ENCODE measurements at regions not wholly inside any gene's neighbourhood (a gene's known extent, or its start where the extent isn't known, plus 50 kb on each side); places are given as distances from the start of the nearest gene placed in this dataset.
"Not testable (repeated sequence)": the region's sequence is repeated elsewhere in the genome, so short reads cannot be mapped to it uniquely, and the experiment has no call there.

DNA sequence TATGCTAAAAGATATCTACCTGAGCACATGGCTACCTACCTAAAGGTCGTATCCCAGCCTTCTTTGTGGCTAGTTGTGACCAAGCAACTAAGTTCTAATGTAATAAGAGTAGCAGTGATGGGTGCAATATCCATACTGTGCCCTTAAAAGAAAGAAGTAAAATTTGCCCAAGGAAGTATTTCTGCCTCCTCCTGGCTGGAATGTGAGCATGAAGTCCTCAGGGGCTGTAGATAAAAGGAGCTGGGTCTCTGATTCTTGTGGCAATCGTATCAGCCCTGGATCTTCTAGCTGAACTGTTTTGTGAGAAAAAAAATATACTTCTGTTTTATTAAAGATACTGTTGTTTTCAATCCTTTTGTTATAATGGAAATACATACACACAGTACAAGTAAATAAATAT, 217.4 kb downstream of the GPAT3 start:
- no peak overlapping the region for H3K4me3 ChIP-seq (ENCODE audit: low read depth, low read length)
- H3K9me3 ChIP-seq (ENCODE audit: control insufficient read depth, insufficient read depth, low read length), result no peaks in the 10 kb centered on the region
- H3K27ac ChIP-seq (ENCODE audit: low read depth, low read length), result no peak overlapping the region
- no peak overlapping the region for H3K9ac ChIP-seq (ENCODE audit: low read depth, low read length)
- H3K27me3 ChIP-seq (ENCODE audit: control insufficient read depth, insufficient read depth, low read length), result no peaks in the 10 kb centered on the region
- no peaks in the 10 kb centered on the region for H3K36me3 ChIP-seq (ENCODE audit: control insufficient read depth, insufficient read depth, low read length)
- no peaks in the 10 kb centered on the region for H3K4me1 ChIP-seq (ENCODE audit: control insufficient read depth, insufficient read depth, low read length)

DNA sequence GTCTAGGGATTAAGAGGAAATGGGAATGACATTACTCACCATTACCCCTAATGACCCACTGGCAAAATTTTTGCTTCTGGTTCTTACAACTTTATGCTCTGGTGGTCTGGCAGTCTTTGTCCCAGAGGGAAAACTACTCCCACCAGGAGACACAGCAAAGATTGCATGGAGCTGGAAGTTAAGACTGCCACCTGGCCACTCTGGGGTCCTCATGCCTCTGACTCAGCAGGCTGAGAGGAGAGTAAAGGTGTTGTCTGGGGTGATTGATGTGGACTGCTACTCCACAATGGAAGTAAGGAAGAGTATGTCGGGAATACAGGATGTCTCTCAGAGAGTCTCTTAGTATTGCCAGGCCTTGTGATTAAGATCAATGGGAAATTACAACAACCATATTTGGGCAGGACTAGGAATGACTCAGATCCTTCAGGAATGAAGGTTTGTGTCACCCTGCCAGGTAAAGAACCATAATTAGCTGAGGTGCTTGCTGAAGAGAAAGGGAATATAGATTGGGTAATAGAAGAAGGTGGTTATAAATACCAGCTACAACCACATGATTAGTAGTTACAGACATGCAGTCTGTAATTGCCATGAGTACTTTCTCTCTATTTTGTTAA, 215.5 kb downstream of the GPAT3 start:
- no peaks in the 10 kb centered on the region for H3K27me3 ChIP-seq (ENCODE audit: control insufficient read depth, insufficient read depth, low read length)
- H3K36me3 ChIP-seq (ENCODE audit: control insufficient read depth, insufficient read depth, low read length), result no peaks in the 10 kb centered on the region
- no peaks in the 10 kb centered on the region for H3K4me1 ChIP-seq (ENCODE audit: control insufficient read depth, insufficient read depth, low read length)
- no peak overlapping the region for H3K27ac ChIP-seq (ENCODE audit: low read depth, low read length)
- H3K9me3 ChIP-seq (ENCODE audit: control insufficient read depth, insufficient read depth, low read length), result no peaks in the 10 kb centered on the region
- no peak overlapping the region for H3K9ac ChIP-seq (ENCODE audit: low read depth, low read length)
- no peak overlapping the region for H3K4me3 ChIP-seq (ENCODE audit: low read depth, low read length)

DNA sequence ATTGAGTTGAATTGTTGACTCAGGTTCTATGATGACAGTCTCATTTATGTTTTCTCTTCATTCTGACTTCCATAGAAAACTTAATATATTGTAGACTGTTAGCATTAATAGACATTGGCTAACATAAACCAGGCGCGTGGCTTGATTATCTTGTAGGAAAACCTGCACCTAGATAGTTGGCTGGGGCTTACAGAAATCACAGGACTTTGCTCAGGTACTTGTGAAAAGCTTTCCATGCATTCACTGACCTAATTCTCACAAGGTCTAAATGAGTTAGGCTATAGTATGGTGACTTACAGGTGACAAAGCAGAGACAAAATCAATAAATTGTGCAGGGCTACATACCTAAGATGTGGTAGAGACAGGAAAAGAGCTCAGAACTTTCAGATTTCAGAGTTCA, 212.8 kb downstream of the GPAT3 start:
- Histone ChIP-seq H3K36me3 (ENCODE audit: control insufficient read depth, insufficient read depth, low read length) (no peaks in the 10 kb centered on the region), H3K27ac (ENCODE audit: low read depth, low read length) (no peak overlapping the region), H3K9ac (ENCODE audit: low read depth, low read length) (no peak overlapping the region), H3K27me3 (ENCODE audit: control insufficient read depth, insufficient read depth, low read length) (no peaks in the 10 kb centered on the region), H3K4me1 (ENCODE audit: control insufficient read depth, insufficient read depth, low read length) (no peaks in the 10 kb centered on the region), H3K4me3 (ENCODE audit: low read depth, low read length) (no peak overlapping the region), H3K9me3 (ENCODE audit: control insufficient read depth, insufficient read depth, low read length) (no peaks in the 10 kb centered on the region)

DNA sequence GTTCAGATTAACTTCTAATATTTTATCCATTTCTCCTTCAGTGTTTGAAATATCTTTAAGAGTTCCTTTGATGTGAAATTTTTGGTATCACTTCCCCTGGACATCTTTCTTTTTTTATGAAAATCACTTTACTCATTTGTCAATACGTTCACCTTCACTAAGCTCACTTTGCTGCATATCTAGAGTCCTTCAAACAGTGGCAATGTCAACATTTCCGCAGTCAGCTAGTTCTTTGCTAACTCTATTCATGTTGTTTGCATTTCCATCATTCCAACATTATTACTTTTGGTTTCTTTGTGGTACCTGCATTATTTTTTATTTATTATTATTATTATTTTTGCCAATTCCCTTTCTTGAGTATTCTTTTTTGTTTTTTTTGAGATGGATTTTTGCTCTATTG, 203.0 kb downstream of the GPAT3 start:
- Histone ChIP-seq H3K4me3 (ENCODE audit: low read depth, low read length) (no peak overlapping the region), H3K9me3 (ENCODE audit: control insufficient read depth, insufficient read depth, low read length) (no peaks in the 10 kb centered on the region), H3K27ac (ENCODE audit: low read depth, low read length) (no peak overlapping the region), H3K27me3 (ENCODE audit: control insufficient read depth, insufficient read depth, low read length) (no peaks in the 10 kb centered on the region), H3K9ac (ENCODE audit: low read depth, low read length) (no peak overlapping the region), H3K4me1 (ENCODE audit: control insufficient read depth, insufficient read depth, low read length) (no peaks in the 10 kb centered on the region), H3K36me3 (ENCODE audit: control insufficient read depth, insufficient read depth, low read length) (no peaks in the 10 kb centered on the region)

DNA sequence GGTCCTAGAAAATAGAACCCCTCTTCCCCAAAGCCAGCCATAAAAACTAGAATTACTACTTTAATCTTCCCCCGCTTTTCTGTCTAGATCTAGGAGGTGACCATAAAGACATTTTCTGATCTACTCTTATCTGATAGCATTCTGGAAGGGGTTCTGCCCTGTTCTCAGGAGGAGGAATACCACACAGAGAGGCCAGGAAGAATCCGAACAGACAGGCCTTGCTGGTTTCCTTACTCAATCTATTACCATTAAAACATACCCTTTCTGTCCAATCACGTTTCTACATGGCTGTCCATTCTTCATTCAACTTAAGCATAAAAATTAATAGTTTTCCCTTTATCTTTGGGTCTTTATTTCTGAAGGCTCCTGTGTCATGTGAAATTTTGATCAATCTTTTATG, 198.7 kb downstream of the GPAT3 start:
- H3K9ac ChIP-seq (ENCODE audit: low read depth, low read length), result no peak overlapping the region
- no peak overlapping the region for H3K4me3 ChIP-seq (ENCODE audit: low read depth, low read length)
- H3K27ac ChIP-seq (ENCODE audit: low read depth, low read length), result no peak overlapping the region
- no peaks in the 10 kb centered on the region for H3K4me1 ChIP-seq (ENCODE audit: control insufficient read depth, insufficient read depth, low read length)
- H3K9me3 ChIP-seq (ENCODE audit: control insufficient read depth, insufficient read depth, low read length), result no peaks in the 10 kb centered on the region
- no peaks in the 10 kb centered on the region for H3K27me3 ChIP-seq (ENCODE audit: control insufficient read depth, insufficient read depth, low read length)
- no peaks in the 10 kb centered on the region for H3K36me3 ChIP-seq (ENCODE audit: control insufficient read depth, insufficient read depth, low read length)

DNA sequence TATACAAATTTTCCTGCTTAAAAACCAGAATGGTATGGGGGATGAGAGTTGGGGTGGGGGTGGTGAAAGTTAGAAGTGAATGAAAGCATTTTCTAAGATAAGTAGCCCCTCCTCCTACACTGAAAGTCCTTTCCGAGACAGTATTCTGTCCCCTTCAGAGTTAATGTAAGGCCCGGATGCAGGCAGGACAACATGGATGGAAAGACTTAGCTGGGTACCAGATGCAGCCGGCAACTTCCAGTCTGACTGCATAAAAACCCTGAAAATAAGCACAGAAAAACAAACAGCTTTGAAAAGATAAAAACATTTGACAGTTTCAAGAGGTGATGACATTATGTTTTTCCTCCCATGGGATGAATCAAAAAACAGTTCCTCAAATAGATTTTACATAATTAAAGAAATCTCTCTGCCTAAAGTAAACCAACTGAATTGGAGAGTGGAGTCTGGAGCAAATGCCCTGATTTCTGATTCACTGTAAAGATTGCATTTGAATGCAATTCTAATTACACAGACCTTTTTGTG, 196.3 kb downstream of the GPAT3 start:
- Histone ChIP-seq H3K4me1 (ENCODE audit: control insufficient read depth, insufficient read depth, low read length) (no peaks in the 10 kb centered on the region), H3K36me3 (ENCODE audit: control insufficient read depth, insufficient read depth, low read length) (no peaks in the 10 kb centered on the region), H3K27me3 (ENCODE audit: control insufficient read depth, insufficient read depth, low read length) (no peaks in the 10 kb centered on the region), H3K27ac (ENCODE audit: low read depth, low read length) (no peak overlapping the region), H3K4me3 (ENCODE audit: low read depth, low read length) (no peak overlapping the region), H3K9ac (ENCODE audit: low read depth, low read length) (no peak overlapping the region), H3K9me3 (ENCODE audit: control insufficient read depth, insufficient read depth, low read length) (no peaks in the 10 kb centered on the region)

DNA sequence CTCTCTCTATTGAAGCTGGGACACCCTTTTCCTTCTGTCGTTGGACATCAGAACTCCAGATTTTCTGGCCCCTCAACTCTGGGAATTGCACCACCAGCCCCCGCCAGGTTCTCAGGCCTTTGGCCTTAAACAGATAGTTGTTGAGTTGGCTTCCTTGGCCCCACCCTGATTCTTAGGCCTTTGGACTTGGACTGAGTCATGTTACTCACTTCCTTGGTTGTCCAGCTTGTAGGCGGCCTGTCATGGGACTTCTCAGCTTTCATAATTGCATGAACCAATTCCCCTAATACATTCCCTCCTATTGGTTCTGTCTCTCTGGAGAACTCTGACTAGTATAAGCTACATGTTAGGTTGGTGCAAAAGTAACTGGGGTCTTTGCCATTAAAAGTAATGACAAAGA, 195.7 kb downstream of the GPAT3 start:
- H3K9ac ChIP-seq (ENCODE audit: low read depth, low read length), result no peak overlapping the region
- H3K27me3 ChIP-seq (ENCODE audit: control insufficient read depth, insufficient read depth, low read length), result no peaks in the 10 kb centered on the region
- no peaks in the 10 kb centered on the region for H3K36me3 ChIP-seq (ENCODE audit: control insufficient read depth, insufficient read depth, low read length)
- H3K9me3 ChIP-seq (ENCODE audit: control insufficient read depth, insufficient read depth, low read length), result no peaks in the 10 kb centered on the region
- no peak overlapping the region for H3K4me3 ChIP-seq (ENCODE audit: low read depth, low read length)
- no peak overlapping the region for H3K27ac ChIP-seq (ENCODE audit: low read depth, low read length)
- H3K4me1 ChIP-seq (ENCODE audit: control insufficient read depth, insufficient read depth, low read length), result no peaks in the 10 kb centered on the region

DNA sequence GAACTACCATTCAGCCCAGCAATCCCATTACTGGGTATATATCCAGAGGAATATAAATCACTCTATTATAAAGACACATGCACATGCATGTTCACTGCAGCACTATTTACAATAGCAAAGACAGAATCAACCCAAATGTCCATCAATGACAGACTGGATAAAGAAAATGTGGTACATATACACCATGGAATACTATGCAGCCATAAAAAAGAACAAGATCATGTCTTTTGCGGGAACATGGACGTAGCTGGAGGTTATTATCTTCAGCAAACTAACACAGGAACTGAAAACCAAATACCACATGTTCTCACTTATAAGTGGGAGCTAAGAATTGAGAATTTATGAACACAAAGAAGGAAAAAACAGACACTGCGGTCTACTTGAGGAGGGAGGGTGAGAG, 195.1 kb downstream of the GPAT3 start:
- not testable (repeated sequence) for H3K9me3 ChIP-seq (ENCODE audit: control insufficient read depth, insufficient read depth, low read length); H3K27ac ChIP-seq (ENCODE audit: low read depth, low read length); H3K4me3 ChIP-seq (ENCODE audit: low read depth, low read length); H3K27me3 ChIP-seq (ENCODE audit: control insufficient read depth, insufficient read depth, low read length); H3K36me3 ChIP-seq (ENCODE audit: control insufficient read depth, insufficient read depth, low read length); H3K4me1 ChIP-seq (ENCODE audit: control insufficient read depth, insufficient read depth, low read length); H3K9ac ChIP-seq (ENCODE audit: low read depth, low read length)

DNA sequence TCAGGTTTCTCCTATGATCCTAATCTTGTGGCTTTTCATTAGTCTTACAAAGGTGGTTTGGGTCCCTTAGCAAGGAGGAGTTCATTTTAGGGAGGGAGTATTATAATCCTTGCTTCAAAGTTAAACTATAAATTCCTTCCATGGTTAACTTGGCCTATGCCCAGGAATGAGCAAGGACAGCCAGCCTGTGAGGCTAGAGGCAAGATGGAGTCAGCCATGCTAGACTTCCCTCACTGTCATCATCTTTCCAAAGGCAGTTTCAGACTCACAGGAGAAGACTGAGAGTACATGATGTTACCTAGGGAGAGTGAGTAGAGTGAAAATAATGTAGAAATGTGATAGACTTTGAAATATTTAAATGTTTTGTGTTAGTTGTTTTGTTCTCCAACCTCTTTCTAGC, 192.3 kb downstream of the GPAT3 start:
- Histone ChIP-seq H3K4me3 (ENCODE audit: low read depth, low read length) (no peak overlapping the region), H3K4me1 (ENCODE audit: control insufficient read depth, insufficient read depth, low read length) (no peaks in the 10 kb centered on the region), H3K27ac (ENCODE audit: low read depth, low read length) (no peak overlapping the region), H3K9ac (ENCODE audit: low read depth, low read length) (no peak overlapping the region), H3K36me3 (ENCODE audit: control insufficient read depth, insufficient read depth, low read length) (no peaks in the 10 kb centered on the region), H3K9me3 (ENCODE audit: control insufficient read depth, insufficient read depth, low read length) (no peaks in the 10 kb centered on the region), H3K27me3 (ENCODE audit: control insufficient read depth, insufficient read depth, low read length) (no peaks in the 10 kb centered on the region)

DNA sequence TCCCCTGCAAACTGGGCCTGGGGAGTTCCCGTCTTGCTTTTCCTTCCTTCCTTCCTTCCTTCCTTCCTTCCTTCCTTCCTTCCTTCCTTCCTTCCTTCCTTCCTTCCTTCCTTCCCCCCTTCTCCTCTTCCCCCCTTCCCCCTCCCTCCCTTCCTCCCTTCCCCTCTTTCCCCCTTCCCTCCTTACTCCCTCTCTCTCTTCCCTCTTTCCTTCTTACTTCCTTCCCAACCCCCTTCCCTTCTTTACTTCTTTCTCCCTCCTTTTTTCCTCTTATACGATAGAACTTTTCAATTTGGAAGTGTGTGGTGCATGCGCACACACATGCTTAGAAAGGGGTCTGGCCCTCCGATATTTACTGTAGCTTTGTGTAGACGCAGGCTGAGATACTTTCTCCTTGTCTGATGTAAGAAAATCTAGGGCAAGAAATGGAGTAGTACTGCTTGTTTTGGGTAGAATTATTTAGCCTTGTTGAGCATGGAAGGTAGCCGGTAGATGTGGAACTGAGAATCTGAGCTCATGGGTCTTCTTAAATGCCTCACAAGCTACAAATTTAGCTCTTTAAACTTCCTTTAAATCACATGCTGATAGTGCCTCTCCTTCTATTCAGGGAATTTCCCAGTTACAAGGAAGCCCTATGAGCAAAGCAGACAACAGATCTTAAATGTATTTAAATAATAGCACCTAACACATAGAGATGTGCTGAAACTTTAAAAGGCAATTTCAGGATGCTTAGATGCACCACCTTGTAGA, 189.6 kb downstream of the GPAT3 start:
- Histone ChIP-seq H3K27ac (ENCODE audit: low read depth, low read length) (no peak overlapping the region), H3K9me3 (ENCODE audit: control insufficient read depth, insufficient read depth, low read length) (no peaks in the 10 kb centered on the region), H3K27me3 (ENCODE audit: control insufficient read depth, insufficient read depth, low read length) (no peaks in the 10 kb centered on the region), H3K4me1 (ENCODE audit: control insufficient read depth, insufficient read depth, low read length) (no peaks in the 10 kb centered on the region), H3K36me3 (ENCODE audit: control insufficient read depth, insufficient read depth, low read length) (no peaks in the 10 kb centered on the region), H3K4me3 (ENCODE audit: low read depth, low read length) (no peak overlapping the region), H3K9ac (ENCODE audit: low read depth, low read length) (no peak overlapping the region)

DNA sequence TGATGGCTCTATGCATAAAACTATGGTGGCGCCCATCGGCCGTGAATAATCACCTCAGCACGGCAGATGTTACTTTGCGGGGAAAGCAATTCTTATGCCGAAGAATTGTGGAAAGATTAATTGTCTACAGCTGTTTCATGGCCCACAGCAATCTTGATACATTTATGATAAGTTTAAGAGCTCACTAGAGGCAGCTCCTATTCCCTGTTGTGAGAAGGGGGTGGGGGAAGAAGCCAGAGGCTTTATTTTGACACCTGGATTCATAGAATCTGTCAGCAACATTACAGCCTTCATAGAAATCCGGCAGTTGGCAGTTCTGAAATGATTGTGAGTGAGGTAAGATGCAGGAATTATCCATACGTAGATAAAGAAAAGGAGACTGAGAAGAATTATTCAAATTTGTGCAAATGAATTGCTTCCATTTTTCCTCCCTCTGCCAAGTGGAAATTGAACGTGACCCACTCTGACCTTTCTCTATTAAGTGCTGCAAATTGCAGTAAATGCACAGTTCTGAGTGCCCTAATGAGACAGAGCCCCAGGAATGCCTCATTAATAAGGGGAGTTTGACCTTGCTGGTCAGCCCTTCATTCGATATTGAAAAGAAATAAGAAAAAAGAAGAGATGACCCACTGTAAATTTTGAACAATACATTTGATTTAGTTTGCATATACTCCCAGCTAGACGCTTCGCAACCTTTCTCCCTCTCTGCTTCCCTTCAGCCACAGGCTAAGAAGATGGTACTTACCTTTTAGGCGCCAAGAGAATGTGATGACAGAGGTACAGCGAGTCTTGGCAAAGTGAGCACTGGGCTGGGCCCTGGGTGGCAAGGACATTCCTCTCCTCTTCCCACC, 188.8 kb downstream of the GPAT3 start:
- Histone ChIP-seq H3K9ac (ENCODE audit: low read depth, low read length) (no peak overlapping the region), H3K4me3 (ENCODE audit: low read depth, low read length) (no peak overlapping the region), H3K4me1 (ENCODE audit: control insufficient read depth, insufficient read depth, low read length) (no peaks in the 10 kb centered on the region), H3K36me3 (ENCODE audit: control insufficient read depth, insufficient read depth, low read length) (no peaks in the 10 kb centered on the region), H3K27ac (ENCODE audit: low read depth, low read length) (no peak overlapping the region), H3K27me3 (ENCODE audit: control insufficient read depth, insufficient read depth, low read length) (no peaks in the 10 kb centered on the region), H3K9me3 (ENCODE audit: control insufficient read depth, insufficient read depth, low read length) (no peaks in the 10 kb centered on the region)
